D341Med (cell line): ENCODE measurements at regions not wholly inside any gene's neighbourhood (a gene's known extent, or its start where the extent isn't known, plus 50 kb on each side); places are given as distances from the start of the nearest gene placed in this dataset.
"Not testable (repeated sequence)": the region's sequence is repeated elsewhere in the genome, so short reads cannot be mapped to it uniquely, and the experiment has no call there.

Experiments used
- DNase-seq: peaks from one replicate; pipeline ENCODE4 v3.0.0; 2012; ENCODE audit warnings: low spot score

GRCh38 chr5:21030981-21031380 is 1043.0 kb upstream of the CDH18 start:
- no peak for DNase-seq

DNA sequence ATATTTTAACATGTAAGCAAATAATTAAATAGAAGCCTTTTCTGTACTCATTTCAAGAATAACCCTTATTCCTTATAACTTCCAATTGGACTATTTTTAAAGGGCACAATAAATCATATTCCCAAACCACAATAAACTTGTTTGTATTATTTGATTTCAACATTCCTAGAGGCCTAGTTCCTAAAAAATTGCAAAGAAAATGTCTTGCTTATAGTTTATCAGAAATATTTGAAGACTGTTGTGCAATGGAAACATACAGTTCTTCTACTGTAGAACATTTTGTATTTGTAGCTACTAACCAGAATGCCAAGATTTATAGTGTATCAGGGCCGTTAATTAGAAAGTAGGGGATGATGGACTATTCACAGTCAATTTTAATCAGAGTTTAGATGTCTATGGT is 1037.0 kb upstream of the CDH18 start:
- DNase-seq, result no peak

DNA sequence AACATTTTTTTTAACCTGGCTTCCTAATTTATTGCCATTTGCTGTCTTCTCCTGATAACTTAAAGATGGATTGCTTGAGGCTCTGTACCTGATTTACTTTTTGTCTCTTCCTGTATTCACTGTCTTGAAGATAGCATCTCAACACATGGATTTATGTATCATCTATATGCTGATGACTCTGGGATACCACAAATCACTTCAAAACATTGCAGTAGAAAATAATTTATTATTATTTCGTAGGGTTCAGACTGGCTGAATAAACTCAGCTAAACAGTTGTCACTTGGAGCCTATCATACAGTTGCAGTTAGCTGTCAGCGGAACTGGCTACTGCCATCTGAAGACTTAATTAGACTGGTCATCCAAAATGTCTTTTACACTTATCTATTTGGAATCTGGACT is 1025.2 kb upstream of the CDH18 start:
- DNase-seq, result no peak

DNA sequence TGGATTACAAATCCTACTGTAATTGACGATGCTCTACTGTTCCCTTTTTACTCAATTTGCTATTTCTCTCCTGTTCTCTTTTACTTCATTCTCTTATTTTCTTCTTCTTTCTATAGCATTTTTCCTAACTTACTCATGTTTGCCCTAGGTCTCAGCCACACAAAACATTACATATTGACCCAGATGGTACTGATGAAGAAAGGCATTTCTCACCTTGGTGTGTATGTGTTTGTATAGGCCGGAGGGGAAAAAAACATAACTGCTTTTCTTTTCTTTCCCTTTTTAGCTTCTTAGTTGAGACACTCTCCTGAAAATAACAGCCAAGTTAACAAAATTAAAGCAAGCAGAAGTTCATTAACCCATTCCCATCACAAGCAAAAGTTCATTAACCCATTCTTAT is 1019.8 kb upstream of the CDH18 start:
- DNase-seq, result no peak

- not testable (repeated sequence) for DNase-seq
Observed at GRCh38 chr5:20988933-20989332, 1000.9 kb upstream of the CDH18 start.

GRCh38 chr5:20985754-20986153 is 997.8 kb upstream of the CDH18 start:
- DNase-seq, result no peak

DNA sequence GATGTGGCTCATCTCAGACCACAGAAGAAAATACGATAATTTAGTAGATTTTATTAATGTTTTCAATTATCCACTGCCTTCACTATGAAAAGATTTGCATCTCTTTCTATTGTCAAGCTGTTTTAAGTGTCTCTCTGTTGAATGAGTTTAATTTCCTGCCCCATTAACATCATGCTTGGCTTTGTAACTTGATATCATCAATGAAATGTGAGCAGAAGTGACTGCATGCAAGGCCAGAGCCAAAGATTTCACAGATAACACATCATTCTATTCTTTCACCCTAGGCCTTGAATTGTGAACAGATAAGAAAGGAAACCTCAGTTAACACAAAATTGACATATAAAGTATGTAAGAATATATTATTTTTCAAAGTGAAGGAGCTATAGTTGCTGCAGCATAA is 986.4 kb upstream of the CDH18 start:
- DNase-seq, result no peak

DNA sequence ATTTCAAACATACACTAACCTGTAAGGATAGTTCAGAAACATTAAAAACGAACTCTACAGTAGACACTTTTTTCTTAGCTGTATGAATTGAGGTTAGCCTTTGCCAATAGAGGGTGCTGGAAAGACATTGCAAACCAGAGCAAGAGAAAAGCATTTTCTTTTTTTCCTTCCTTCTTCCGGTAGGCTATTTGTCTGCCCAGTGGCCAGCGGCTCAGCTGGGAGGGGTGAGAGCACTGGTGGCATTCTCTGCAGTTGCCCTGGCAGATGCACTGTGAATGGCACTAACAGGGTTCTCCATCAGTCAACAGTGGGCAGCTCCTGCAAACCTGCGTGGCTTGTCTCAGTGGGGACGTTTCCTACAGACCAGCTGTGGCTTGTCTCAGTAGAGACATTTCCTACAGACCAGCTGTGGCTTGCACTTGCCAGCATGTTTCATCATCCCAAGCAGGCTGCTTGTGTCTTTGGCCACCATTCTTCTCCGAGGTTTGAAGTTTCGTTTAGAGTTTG is 984.5 kb upstream of the CDH18 start:
- DNase-seq, result peak; percentile 16

DNA sequence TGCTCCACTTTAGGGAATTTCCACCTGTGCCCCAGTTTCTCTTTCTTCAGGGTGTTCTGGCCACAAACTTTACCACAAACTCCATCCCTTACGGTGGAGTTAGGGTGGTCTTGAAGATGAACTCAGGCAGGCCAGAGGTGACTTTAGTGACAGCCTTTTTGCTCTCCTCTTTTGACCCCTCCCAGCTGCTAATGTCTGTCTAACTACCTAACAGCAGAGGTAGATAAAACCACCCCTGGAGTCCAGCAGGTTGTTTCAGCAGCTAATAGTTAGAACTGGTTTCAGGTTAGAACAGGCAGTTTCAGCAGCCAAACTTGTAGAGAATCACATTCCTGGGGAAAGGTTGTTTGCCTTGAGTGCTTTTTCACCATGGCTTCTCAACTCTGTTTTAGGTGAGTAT is 971.3 kb upstream of the CDH18 start:
- DNase-seq, result no peak

- no peak for DNase-seq
Observed at GRCh38 chr5:20958641-20959040, 970.6 kb upstream of the CDH18 start.

GRCh38 chr5:20956134-20956533 is 968.1 kb upstream of the CDH18 start:
- DNase-seq, result no peak

DNA sequence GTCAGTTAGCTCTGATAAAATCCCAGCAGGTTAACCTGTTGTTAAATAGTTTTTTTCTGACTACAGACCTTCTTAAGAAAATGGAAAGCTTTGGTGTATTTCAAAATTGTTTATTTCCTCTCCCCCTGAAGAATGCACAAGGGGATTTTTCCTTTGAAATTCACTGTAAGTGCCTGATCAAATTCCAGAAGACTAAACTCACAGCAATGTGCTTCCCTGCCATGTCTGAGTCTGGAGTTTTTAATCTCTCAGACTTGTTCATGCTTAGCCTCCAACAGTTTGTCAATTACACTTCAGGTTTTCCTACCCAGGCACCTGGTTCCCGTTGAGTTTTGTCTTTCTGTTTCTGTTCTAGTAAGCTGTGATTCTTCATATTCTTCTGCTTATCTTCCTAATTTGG is 961.6 kb upstream of the CDH18 start:
- no peak for DNase-seq

DNA sequence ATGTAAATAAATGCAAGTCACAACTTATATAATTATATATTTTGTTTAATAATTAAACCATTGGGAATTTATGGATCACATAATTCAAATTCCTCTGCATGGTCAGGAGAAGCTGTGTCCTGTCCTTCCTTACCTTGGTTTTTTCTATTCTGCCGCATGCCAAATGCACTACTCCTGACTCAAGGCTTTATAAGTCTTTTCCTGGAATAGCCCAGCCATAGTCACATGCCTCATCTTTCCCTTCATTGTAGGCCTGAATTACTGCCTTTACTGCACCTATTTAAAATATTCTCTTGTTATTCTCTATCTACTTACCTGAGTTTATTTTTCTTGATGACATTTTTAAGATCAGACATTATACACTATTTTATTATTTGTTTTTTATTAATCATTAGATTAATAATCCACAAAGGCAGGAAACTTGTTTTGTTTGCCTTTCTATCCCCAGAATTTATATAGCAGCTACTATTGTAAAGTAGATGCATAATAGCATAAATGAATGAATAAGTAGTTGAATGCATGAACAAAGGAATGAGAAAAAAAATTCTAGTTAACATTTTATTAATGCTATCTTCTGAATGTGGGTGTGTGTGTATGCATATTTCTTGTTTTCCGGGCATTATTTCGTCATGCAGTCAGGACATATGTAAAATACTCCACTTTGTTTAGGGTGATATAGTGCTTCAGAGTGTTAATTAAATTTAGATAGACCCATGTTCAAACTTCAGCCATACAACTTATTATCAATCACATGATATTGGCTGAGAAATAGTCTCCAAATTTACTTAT is 955.4 kb upstream of the CDH18 start:
- DNase-seq, result not testable (repeated sequence)

GRCh38 chr5:20942603-20943002 is 954.6 kb upstream of the CDH18 start:
- not testable (repeated sequence) for DNase-seq

- not testable (repeated sequence) for DNase-seq
Observed at GRCh38 chr5:20940786-20941185, 952.8 kb upstream of the CDH18 start.

GRCh38 chr5:20890936-20891335 is 902.9 kb upstream of the CDH18 start:
- not testable (repeated sequence) for DNase-seq

GRCh38 chr5:20875726-20876125 is 887.7 kb upstream of the CDH18 start:
- not testable (repeated sequence) for DNase-seq

GRCh38 chr5:20865892-20866291 is 877.9 kb upstream of the CDH18 start:
- not testable (repeated sequence) for DNase-seq

- peak; percentile 4 for DNase-seq
Observed at GRCh38 chr5:20833081-20833627, 845.2 kb upstream of the CDH18 start.

GRCh38 chr5:20832204-20833080 is 844.4 kb upstream of the CDH18 start:
- DNase-seq, result peak; percentile 7

GRCh38 chr5:20825951-20826350 is 838.0 kb upstream of the CDH18 start:
- not testable (repeated sequence) for DNase-seq

- DNase-seq, result not testable (repeated sequence)
Observed at GRCh38 chr5:20797216-20797615, 809.2 kb upstream of the CDH18 start.

DNA sequence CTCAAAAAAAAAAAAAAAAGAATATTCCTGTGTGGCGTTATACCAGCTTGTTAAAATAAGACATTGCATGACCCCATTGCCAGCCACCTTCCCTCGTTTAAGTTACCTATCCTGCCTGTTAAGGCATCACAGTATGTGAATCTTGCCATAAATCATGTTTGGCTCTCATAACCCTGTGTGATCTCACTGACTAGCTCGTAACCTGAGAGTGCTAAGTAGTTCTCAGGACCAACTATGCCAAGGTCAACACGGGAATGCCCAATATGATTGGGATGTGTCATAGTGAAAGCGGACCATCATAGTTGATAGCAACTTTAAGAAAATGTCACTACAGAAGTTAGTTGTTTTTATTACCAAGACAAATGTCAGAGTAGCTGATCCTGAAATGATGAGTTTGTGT is 796.8 kb upstream of the CDH18 start:
- not testable (repeated sequence) for DNase-seq
